Panc1 (cell line): ENCODE measurements at regions not wholly inside any gene's neighbourhood (a gene's known extent, or its start where the extent isn't known, plus 50 kb on each side); places are given as distances from the start of the nearest gene placed in this dataset.

ENCODE experiments used
- CTCF ChIP-seq: fragments of 450-650 bp; IDR thresholded peaks from 2 replicates; pipeline ENCODE4 v1.5.1; 2017; ENCODE audit warnings: mild to moderate bottlenecking
- POLR2AphosphoS5 ChIP-seq: IDR thresholded peaks from 2 replicates; pipeline ENCODE4 v1.6.1; 2012; ENCODE audit warnings: mild to moderate bottlenecking, low read depth, low read length, moderate library complexity
- REST ChIP-seq, 2 experiments: IDR thresholded peaks; 2 replicates each; pipeline ENCODE4 v1.6.1; 2011 to 2012; ENCODE audit warnings: low read depth in 2 of 2, control low read depth in 1 of 2, low read length in 1 of 2, mild to moderate bottlenecking in 1 of 2, moderate library complexity in 1 of 2; ENCODE audit not compliant: insufficient read depth in 1 of 2

- TF ChIP-seq CTCF (no peak), REST (IDR thresholded peaks at IDR 0.05; ENCODE audit: insufficient read depth in 1 of 2, low read depth in 2 of 2, low read length in 1 of 2) (no peak), POLR2AphosphoS5 (no peak)
These were observed 52.0 kb upstream of the DDX18 start for GRCh38 chr2:117762454-117762853.
